ENCODE measurements at regions not wholly inside any gene's neighbourhood (a gene's known extent, or its start where the extent isn't known, plus 50 kb on each side); places are given as distances from the start of the nearest gene placed in this dataset.

DNA sequence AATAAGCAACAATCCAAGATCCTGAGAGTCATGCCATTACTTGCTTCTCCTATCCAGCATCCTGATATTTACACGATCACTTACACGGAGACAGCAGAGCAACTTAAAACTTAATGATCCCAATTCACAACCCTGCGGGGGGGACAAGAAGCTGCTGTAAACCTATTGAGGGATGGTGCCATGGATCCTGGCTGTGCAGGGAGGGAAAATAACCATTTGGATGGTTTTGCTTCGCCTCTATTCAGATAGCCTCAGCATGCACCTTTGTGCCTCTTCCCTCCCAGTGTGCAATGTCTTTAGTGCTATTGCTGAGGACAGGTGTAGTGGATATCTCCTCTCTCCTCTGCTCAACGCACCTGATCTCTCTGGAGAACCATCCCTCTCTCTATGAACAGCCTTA lies 89.7 kb upstream of the PPARGC1A start:
- TF ChIP-seq, protein P1, sequence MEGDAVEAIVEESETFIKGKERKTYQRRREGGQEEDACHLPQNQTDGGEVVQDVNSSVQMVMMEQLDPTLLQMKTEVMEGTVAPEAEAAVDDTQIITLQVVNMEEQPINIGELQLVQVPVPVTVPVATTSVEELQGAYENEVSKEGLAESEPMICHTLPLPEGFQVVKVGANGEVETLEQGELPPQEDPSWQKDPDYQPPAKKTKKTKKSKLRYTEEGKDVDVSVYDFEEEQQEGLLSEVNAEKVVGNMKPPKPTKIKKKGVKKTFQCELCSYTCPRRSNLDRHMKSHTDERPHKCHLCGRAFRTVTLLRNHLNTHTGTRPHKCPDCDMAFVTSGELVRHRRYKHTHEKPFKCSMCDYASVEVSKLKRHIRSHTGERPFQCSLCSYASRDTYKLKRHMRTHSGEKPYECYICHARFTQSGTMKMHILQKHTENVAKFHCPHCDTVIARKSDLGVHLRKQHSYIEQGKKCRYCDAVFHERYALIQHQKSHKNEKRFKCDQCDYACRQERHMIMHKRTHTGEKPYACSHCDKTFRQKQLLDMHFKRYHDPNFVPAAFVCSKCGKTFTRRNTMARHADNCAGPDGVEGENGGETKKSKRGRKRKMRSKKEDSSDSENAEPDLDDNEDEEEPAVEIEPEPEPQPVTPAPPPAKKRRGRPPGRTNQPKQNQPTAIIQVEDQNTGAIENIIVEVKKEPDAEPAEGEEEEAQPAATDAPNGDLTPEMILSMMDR (conservative IDR thresholded peaks at IDR 0.05; ENCODE audit: low read length), result no peak
- TF ChIP-seq EZH2phosphoT487 (IDR thresholded peaks at IDR 0.05; ENCODE audit: borderline replicate concordance, low read depth, low read length), result no peak
